ENCODE measurements at regions not wholly inside any gene's neighbourhood (a gene's known extent, or its start where the extent isn't known, plus 50 kb on each side); places are given as distances from the start of the nearest gene placed in this dataset.

DNA sequence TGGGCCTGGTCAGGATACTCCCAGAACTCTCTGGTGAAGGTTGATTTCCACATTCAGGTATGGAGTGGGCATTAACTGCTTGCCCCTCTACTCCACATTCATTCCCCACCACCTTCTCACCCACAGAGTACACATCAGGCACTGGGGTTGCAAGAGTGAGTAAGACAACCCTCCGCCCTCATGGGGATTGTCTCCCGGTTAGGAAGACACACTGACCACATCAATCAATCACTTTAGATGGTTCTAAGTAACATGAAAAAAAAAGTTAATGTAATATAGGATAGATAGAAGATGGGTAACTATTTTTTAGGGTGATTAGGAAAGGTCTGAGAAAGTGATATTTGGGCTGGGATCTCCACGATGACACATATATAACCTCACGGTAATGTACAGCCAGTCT, 116.0 kb upstream of the NEO1 start:
- Histone ChIP-seq H3K9me3 (ENCODE audit: control insufficient read depth, low read depth, low read length) (no peaks in the 10 kb centered on the region), H3K79me1 (ENCODE audit: insufficient read depth, low read depth, low read length, poor library complexity, severe bottlenecking) (no peaks in the 10 kb centered on the region), H3K9ac (ENCODE audit: extremely low read depth, insufficient read length, low read length) (no peak overlapping the region), H3K23ac (ENCODE audit: insufficient read length, low read depth, low read length) (no peak overlapping the region), H3T11ph (ENCODE audit: low read length) (no peak overlapping the region), H2AFZ (ENCODE audit: low read length) (no peak overlapping the region), H2BK20ac (ENCODE audit: low read depth, low read length, poor library complexity, severe bottlenecking) (no peak overlapping the region), H2BK5ac (ENCODE audit: insufficient read length, low read length) (no peak overlapping the region), H2BK12ac (ENCODE audit: insufficient read length, low read depth, low read length) (no peak overlapping the region), H3K27ac (ENCODE audit: insufficient read length, low read depth, low read length) (no peak overlapping the region), H3K4ac (ENCODE audit: low read depth, low read length) (no peak overlapping the region), H3K23me2 (ENCODE audit: insufficient read length, low read depth, low read length, poor library complexity, severe bottlenecking) (no peaks in the 10 kb centered on the region), H3K27me3 (ENCODE audit: insufficient read depth, low read length) (no peaks in the 10 kb centered on the region), H4K91ac (ENCODE audit: insufficient read length, low read depth, low read length) (no peak overlapping the region), H3K79me2 (ENCODE audit: insufficient read depth, low read length) (no peaks in the 10 kb centered on the region), H2AK5ac (ENCODE audit: insufficient read length, low read length) (no peak overlapping the region), H3K4me2 (ENCODE audit: insufficient read depth, insufficient read length, low read length) (no peak overlapping the region), H3K14ac (ENCODE audit: insufficient read depth, low read length) (no peak overlapping the region), H2BK120ac (ENCODE audit: low read depth, low read length, poor library complexity, severe bottlenecking) (no peak overlapping the region), H3K56ac (ENCODE audit: insufficient read length, low read depth, low read length) (no peak overlapping the region), H3K18ac (ENCODE audit: insufficient read length, low read depth, low read length) (no peak overlapping the region), H2BK15ac (ENCODE audit: low read depth, low read length) (no peak overlapping the region), H3K4me1 (ENCODE audit: insufficient read depth, low read length) (no peaks in the 10 kb centered on the region), H4K20me1 (ENCODE audit: control insufficient read depth, insufficient read depth, insufficient read length) (no peaks in the 10 kb centered on the region), H4K8ac (replicated peaks; ENCODE audit: insufficient read length, low read depth, low read length) (no peak overlapping the region), H4K5ac (ENCODE audit: insufficient read length, low read depth, low read length) (no peak overlapping the region)
- Mint-ChIP-seq H3K9me3 (no peaks in the 10 kb centered on the region; a peak in 1 of 5 replicates), H3K27ac (0 out of 7 replicates have a peak overlapping the region, but pooled peaks of 1 of the 3 experiments have one; percentile 36), H3K27me3 (ENCODE audit: low read depth) (peaks cover 3% of the 10 kb centered on the region), H3K4me1 (peaks cover 14 to 18% of the 10 kb centered on the region in 2 experiments), H3K36me3 (ENCODE audit: insufficient read depth in 1 of 3, low read depth in 3 of 3) (no peaks in the 10 kb centered on the region), H3K4me3 (no peak overlapping the region)
- DNase-seq: no peak
- TF ChIP-seq CTCF (conservative IDR thresholded peaks at IDR 0.05): no peak
- no CpG with 5 or more reads among the region's 4 CpGs for WGBS (ENCODE audit: extremely low coverage, insufficient read length, low lambda C conversion rate)
